HG03469 (cell line): ENCODE measurements at regions not wholly inside any gene's neighbourhood (a gene's known extent, or its start where the extent isn't known, plus 50 kb on each side); places are given as distances from the start of the nearest gene placed in this dataset.
"Not testable (repeated sequence)": the region's sequence is repeated elsewhere in the genome, so short reads cannot be mapped to it uniquely, and the experiment has no call there.

Experiments used
- ATAC-seq: cut with Tn5 transposase; IDR thresholded peaks from one replicate; pipeline ENCODE4 v1.9.1; 2021; ENCODE audit warnings: mild to moderate bottlenecking, moderate library complexity, moderate number of reproducible peaks; ENCODE audit not compliant: unreplicated experiment

DNA sequence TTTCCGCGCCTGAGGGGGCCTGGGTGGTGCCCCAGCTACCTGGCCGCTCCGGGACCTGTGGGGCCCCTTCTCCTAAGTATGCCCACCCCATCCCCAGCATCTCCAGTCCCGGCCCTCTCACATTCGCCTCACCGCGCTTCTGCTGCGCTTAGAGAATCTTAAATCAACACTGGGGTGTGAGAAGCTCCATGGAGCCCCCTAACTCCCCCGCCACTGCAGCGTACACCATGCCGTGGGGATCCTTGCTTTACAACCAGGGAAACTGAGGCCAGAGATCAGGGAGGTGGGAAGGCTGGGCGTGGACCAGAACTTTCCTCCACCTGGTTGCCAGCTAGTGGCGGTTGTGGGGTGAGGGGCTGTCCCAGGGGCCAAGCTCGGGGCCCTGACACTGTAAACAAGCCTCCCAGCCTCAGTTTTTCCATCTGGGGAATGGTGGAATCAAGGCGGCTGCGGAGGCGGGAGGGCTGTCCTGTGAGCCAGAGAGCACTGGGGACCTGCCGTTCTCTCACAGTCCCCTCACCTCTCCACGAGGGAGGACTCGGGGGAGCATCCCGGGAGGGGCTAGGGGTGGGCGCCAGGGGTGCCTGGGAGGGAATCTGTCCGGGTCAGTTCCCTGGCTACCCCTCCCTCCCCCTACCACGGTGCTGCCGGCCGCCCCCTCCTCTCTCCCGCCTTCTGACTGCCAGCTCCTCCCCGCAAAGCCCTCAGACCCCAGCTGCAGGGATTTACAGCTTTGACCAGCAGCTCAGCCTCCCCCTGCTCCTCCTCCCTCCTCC, 161.2 kb downstream of the C9orf50 start:
- no peak for ATAC-seq

DNA sequence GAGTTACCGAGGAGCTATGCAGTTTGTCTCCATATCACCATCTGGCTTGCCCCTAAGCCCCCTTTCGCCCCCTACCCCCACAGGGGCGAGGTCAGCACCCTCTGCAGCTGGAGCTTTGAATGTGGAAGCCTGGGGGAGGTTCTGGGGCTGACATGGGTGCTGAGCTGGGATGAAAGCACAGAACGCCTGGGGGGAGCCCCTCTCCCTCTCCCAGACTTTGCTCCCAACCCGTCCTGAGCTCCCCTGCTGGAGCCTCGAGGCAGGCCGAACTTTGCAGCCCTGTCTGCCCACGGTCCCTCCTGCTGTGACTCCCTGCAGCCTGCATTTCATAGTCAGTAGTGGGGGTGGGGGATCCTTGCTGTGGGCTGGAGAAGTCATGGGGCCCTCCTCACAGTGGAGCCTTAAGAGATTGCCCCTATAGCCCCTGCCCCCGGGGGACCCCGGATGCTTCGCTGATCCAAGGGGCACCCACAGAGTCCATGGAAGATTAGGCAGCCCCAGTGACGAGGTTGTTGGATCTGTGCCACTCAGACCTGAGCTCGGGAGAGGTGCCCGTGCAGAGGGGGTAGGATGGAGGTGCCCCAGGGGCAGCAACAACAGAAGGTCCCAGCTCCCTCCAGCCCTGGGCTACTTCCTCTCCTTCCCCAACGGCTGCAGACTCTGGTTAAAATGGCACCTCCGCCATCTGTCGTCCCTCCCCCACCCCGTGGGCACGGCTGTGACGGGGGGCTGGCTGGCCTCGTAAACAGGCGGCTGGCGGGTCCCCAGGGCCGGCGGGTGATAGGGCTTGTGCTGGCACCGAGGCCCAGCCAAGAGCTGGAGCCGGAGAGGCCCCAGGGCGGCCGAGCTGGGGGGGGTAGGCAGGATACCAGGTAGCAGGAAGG, 162.0 kb downstream of the C9orf50 start:
- no peak for ATAC-seq

GRCh38 chr9:129458155-129458661, 162.7 kb downstream of the C9orf50 start:
- ATAC-seq: no peak

DNA sequence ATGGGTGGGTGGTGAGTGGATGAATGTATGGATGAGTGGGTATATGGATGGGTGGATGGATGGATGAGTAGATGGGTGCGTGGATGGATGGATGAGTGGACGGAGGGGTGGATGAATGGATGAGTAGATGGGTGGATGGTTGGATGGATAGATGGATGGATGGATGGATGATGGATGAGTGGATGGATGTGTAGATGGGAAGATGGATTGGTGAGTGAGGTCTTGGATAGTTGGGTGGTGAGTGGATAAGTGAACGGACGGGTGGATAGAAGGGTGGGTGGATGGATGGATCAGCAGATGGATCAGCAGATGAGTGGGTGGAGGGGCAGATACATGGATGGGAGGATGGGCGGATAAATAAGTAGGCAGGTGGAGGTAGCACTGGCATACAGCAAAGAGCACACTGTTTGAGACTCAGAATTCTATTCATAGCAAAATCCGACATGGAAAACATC, 163.5 kb downstream of the C9orf50 start:
- no peak for ATAC-seq

GRCh38 chr9:129456549-129457324, 164.2 kb downstream of the C9orf50 start:
- no peak for ATAC-seq

GRCh38 chr9:129455151-129455995, 165.5 kb downstream of the C9orf50 start:
- ATAC-seq: no peak

- no peak for ATAC-seq
Observed at GRCh38 chr9:129454467-129455067, 166.3 kb downstream of the C9orf50 start.

- ATAC-seq: no peak
Observed at GRCh38 chr9:129453734-129454133, 167.2 kb downstream of the C9orf50 start.

GRCh38 chr9:129451669-129452068, 169.2 kb downstream of the C9orf50 start:
- ATAC-seq: no peak

DNA sequence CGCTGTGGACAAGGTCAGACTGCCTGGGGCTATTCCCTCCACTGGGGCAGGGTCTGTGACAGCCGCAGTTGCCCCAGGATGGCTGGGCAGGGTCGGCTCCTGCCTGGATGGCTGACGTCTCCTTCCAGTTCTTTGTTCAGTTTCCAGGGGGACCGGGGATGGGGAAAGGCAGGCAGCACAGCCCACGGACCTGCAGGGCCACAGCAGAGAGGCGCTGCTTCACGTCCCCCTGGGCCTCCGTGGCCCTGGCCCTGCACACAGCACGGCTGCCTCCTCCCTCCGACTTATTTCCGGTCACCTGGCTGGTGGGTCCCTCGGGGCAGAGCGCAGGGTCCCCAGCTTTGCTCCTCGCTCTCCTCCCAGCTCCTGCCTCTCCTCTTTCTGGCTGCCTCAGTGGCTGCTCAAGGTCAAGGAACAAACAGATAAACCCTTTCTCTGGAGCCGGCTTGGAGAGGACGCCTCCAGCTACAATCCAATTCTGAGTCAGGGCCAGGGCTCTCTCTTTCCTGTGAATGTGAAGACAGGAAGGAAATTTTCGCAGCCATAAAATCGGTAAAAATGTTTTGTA, 169.7 kb downstream of the C9orf50 start:
- no peak for ATAC-seq

DNA sequence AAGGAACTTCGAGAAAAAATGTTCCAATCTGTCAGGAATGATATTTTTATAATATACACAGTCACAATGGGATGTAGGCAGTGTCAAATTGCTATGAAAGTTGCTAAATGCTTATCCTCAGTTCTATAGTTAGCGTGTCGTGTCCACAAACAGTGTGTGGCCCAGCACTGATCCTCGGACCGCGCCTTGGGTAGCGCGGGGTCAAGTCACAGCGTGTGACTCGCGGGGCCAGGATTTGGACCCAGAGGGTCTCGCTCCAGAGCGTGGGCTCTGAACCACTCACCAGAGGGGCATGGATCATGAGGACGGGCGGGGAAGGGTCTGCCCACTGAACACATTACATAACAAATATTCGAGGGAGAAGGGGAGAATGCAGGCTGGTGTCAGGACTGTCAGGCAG, 171.8 kb downstream of the C9orf50 start:
- no peak for ATAC-seq

DNA sequence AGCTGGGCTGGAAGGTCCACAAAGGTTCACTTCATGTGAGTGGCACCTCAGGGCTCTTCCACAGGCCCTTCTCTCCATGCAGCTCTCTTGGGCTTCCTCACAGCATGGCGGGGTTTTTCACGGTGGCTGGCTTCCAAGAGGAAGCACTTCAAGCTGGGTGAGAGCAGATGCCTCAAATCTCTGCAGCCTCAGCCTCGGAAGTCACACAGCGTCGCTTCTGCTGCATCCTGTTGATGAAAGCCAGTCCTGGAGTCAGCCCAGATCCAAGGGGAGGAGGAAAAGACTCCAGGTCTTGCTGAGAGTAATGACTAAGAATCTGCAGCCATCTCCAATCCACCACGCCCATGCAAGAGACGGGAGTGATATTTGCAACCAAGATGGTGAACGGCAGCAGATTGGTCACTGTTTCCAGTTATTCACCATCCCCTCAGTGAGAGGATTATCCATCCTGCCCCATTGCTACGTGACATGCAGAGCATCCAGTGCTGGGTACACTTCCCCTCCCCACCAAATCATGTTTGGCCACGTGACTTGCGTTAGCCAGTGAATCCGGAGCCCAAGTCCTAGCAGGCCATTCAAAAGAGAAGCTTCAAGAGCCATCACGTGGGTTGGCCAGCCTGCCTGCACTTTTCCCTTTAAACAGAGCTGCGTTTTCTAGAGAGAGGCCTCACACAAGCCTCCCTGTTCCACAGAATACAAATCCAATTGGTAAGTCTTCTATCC, 173.9 kb downstream of the C9orf50 start:
- ATAC-seq: no peak

- no peak for ATAC-seq
Observed at GRCh38 chr9:129445794-129446306, 175.1 kb downstream of the C9orf50 start.

GRCh38 chr9:129443515-129444164, 177.3 kb downstream of the C9orf50 start:
- ATAC-seq: not testable (repeated sequence)

DNA sequence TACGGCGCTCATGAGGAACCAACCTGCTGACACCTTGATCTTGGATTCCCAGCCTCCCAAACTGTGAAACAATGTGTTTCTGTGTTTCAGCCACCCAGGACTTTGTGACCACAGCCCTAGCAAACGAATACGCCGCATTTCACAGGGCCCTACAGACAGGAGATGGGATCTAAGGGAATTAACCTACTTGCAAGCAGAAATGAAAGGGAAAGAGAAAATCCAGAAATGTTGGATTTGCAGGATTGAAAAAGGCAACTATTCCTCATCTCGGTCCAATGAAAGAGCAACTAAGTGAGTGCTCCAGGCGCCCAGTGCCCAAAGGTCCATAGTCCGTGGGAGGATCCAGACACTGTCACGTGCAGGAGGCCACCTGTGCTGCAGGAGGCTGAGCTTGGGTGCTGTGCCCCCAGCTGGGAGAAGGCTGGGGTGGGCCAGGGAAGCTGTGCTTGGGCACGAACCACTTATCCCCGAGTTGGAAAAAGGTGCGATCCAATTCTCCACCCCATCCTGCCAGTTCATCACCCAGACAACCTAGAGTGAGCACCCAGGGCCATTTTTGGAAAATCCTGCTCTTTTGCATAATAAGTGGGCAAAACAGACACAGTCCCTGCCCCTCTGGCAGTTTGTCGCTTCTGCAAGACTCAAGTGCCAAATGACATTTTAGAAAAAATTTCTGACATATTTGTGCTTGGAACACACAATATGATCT, 177.9 kb downstream of the C9orf50 start:
- no peak for ATAC-seq

GRCh38 chr9:129441852-129442251, 179.0 kb downstream of the C9orf50 start:
- no peak for ATAC-seq
